NCI-H226 (cell line): ENCODE measurements at regions not wholly inside any gene's neighbourhood (a gene's known extent, or its start where the extent isn't known, plus 50 kb on each side); places are given as distances from the start of the nearest gene placed in this dataset.

Experiments
- DNase-seq: peaks from one replicate; pipeline ENCODE4 v3.0.0-alpha.2; 2015

DNA sequence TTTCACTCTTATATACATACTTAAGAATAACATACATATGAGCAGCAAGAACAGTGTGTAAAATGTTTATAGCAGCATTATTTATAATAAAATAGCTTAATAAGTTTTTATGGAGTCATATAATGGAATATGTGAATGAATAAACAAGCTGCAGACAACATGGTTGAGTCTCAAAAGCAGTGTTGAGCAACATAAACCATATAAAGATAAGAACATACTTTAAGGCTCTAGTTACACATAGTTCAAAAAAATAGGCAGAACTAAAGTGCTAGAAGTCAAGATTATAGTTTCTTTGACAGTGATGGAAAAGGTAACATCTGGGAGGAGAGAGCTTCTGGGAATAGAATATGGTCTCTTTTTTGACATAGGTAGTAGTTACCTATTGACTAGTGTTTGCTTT lies 53.7 kb upstream of the ADAMTS19 start:
- DNase-seq = no peak
